NT2/D1 (cell line): ENCODE measurements at regions not wholly inside any gene's neighbourhood (a gene's known extent, or its start where the extent isn't known, plus 50 kb on each side); places are given as distances from the start of the nearest gene placed in this dataset.

Experiments used
- SUZ12 ChIP-seq: IDR thresholded peaks from 2 replicates; pipeline ENCODE4 v1.6.1; 2011; ENCODE audit not compliant: insufficient read length, insufficient read depth; ENCODE audit errors: extremely low read depth
- YY1 ChIP-seq: IDR thresholded peaks from 2 replicates; pipeline ENCODE4 v1.6.1; 2011; ENCODE audit not compliant: insufficient read length, insufficient read depth

- no peak for TF ChIP-seq SUZ12
- TF ChIP-seq YY1, result no peak
Observed at GRCh38 chr10:117755659-117756014, 213.1 kb downstream of the EMX2 start.
